ENCODE measurements at regions not wholly inside any gene's neighbourhood (a gene's known extent, or its start where the extent isn't known, plus 50 kb on each side); places are given as distances from the start of the nearest gene placed in this dataset.

GRCh38 chr6:4388675-4389074 lies 253.3 kb upstream of the ECI2 start:
- TF ChIP-seq EP300 (IDR thresholded peaks at IDR 0.05) = no peak
- TF ChIP-seq POLR2A (IDR thresholded peaks at IDR 0.05) = no peak

Data from stomach (tissue), 4 donors.